DOHH2 (cell line): ENCODE measurements at regions not wholly inside any gene's neighbourhood (a gene's known extent, or its start where the extent isn't known, plus 50 kb on each side); places are given as distances from the start of the nearest gene placed in this dataset.
"Not testable (repeated sequence)": the region's sequence is repeated elsewhere in the genome, so short reads cannot be mapped to it uniquely, and the experiment has no call there.

Experiments
- H3F3A ChIP-seq: fragments of 200-600 bp; sonication (generic), shearing (Covaris generic); 2 replicates; pipeline ENCODE4 v1.6.0; 2016; ENCODE audit warnings: antibody characterized with exemption, mild to moderate bottlenecking; ENCODE audit not compliant: control insufficient read depth, insufficient read depth
- H3K27ac ChIP-seq: fragments of 200-600 bp; sonication (generic); 2 replicates; pipeline ENCODE4 v1.5.1; 2014; ENCODE audit warnings: low read depth, mild to moderate bottlenecking, low read length, moderate library complexity
- H3K27me3 ChIP-seq: fragments of 200-600 bp; sonication (generic); 2 replicates; pipeline ENCODE4 v1.6.1; 2014; ENCODE audit warnings: mild to moderate bottlenecking, low read length, mixed read lengths; ENCODE audit not compliant: control insufficient read depth
- H3K36me3 ChIP-seq: fragments of 200-600 bp; sonication (generic); 2 replicates; pipeline ENCODE4 v1.6.1; 2014; ENCODE audit warnings: mild to moderate bottlenecking, low read length, moderate library complexity, mixed read lengths; ENCODE audit not compliant: control insufficient read depth
- H3K4me1 ChIP-seq: fragments of 200-600 bp; sonication (generic); 2 replicates; pipeline ENCODE4 v1.6.1; 2014; ENCODE audit warnings: mild to moderate bottlenecking, low read length, mixed read lengths; ENCODE audit not compliant: control insufficient read depth
- H3K4me2 ChIP-seq: fragments of 200-600 bp; sonication (generic); 2 replicates; pipeline ENCODE4 v1.6.0; 2014; ENCODE audit warnings: mild to moderate bottlenecking, low read length, moderate library complexity
- H3K4me3 ChIP-seq: fragments of 200-600 bp; sonication (generic); 2 replicates; pipeline ENCODE4 v1.5.1; 2014; ENCODE audit warnings: mild to moderate bottlenecking, low read length, mixed read lengths
- H3K79me2 ChIP-seq: fragments of 200-600 bp; sonication (generic); 2 replicates; pipeline ENCODE4 v1.6.1; 2014; ENCODE audit warnings: mild to moderate bottlenecking, low read length, mixed read lengths; ENCODE audit not compliant: control insufficient read depth
- H3K9me2 ChIP-seq: fragments of 200-600 bp; sonication (generic); replicated peaks from 2 replicates; pipeline ENCODE4 v1.6.1; 2014; ENCODE audit warnings: mild to moderate bottlenecking, low read length, mixed read lengths; ENCODE audit not compliant: control insufficient read depth
- H3K9me3 ChIP-seq: fragments of 200-600 bp; sonication (generic); 2 replicates; pipeline ENCODE4 v1.6.1; 2014; ENCODE audit warnings: antibody characterized with exemption, low read length, mixed read lengths; ENCODE audit not compliant: control insufficient read depth, insufficient read depth
- H4K20me1 ChIP-seq: fragments of 200-600 bp; sonication (generic); 2 replicates; pipeline ENCODE4 v1.6.0; 2014; ENCODE audit warnings: low read depth, mild to moderate bottlenecking, antibody characterized with exemption, low read length, moderate library complexity; ENCODE audit not compliant: control insufficient read depth, insufficient read depth

DNA sequence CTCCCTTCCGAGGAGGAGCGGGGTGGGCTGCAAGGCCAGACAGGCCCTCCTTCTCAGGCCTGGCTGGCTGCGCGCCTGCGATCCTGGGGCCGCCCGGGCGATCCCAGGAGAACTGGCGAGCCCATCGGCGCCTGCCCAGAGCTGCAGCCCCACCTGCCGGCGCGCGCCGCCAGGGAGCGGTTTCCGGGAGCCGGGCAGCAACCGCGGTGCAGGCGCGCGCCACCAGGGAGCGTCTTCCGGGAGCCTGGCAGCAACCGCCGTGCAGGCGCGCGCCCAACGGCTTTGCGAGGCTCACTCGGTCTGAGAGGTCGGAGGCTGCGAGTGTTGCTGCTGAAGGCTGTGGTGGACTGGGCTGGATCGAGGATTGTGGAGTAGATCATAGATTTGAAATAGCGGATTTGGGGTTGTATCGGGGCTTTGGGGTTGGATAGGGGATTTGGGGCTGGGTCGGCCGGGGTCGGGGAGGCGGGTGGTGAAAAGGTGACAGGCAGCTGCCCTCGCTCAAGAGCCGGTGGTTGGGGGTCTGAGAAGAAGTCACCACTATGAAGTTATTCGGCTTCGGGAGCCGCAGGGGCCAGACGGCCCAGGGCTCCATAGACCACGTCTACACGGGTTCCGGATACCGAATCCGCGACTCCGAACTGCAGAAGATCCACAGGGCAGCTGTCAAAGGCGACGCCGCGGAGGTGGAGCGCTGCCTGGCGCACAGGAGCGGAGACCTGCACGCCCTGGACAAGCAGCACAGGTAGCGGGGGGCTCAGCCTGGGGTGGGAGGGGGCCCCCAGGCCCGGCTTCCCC, 668.9 kb downstream of the SPATA31A6 start:
- not testable (repeated sequence) for H3K27me3 ChIP-seq, H3F3A ChIP-seq, H3K9me3 ChIP-seq, H3K79me2 ChIP-seq, H4K20me1 ChIP-seq, H3K4me3 ChIP-seq, H3K9me2 ChIP-seq, H3K27ac ChIP-seq, H3K4me2 ChIP-seq, H3K4me1 ChIP-seq, H3K36me3 ChIP-seq

DNA sequence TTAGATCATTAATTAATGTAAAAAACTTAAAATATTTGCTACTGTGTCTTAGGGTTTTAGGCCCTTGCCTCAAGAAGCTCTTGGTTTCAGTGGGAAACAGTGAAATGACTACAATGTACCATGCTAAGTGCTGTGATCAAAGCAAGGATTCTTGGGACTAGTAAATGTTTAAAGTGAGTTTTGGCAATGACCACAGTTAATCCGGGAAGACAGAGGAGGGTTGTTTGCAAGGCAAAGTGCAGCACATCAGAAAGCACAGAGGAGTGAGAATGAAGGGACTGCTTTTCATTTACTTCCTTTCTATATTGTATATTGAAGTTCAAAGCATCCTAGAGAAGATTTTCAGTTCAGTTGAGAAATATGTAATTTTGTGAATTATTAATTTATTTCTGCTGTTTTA, 676.7 kb downstream of the SPATA31A6 start:
- H3F3A ChIP-seq, H4K20me1 ChIP-seq, H3K9me3 ChIP-seq, H3K27ac ChIP-seq, H3K36me3 ChIP-seq, H3K27me3 ChIP-seq, H3K79me2 ChIP-seq, H3K4me3 ChIP-seq, H3K9me2 ChIP-seq, H3K4me2 ChIP-seq, H3K4me1 ChIP-seq: not testable (repeated sequence)

DNA sequence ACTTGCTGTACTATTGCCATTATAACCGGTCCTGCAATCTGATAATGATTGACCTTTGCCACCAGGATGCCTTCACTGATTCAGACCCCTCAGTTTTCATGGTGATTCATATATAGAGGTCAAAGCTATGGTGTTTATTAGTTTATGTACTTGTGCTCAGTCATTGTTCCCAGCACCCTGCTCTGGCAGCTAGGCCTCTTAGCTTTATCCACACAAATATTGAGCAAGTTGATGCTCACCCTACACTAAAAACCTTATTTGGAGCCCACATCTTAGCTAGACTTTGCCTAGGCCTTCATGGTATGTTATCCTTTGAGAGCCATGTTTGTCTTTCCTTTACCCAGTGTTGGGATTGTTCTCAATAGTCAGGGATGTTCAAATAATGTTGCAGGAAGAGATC, 679.0 kb downstream of the SPATA31A6 start:
- H3K79me2 ChIP-seq, H3K27me3 ChIP-seq: not testable (repeated sequence)

More for the DNA sequence above, 679.0 kb downstream of the SPATA31A6 start:
- not testable (repeated sequence) for H3K4me2 ChIP-seq, H3K4me3 ChIP-seq, H3K27ac ChIP-seq, H3K9me2 ChIP-seq, H3F3A ChIP-seq, H4K20me1 ChIP-seq, H3K9me3 ChIP-seq, H3K4me1 ChIP-seq, H3K36me3 ChIP-seq
